IMR-90 (cell line): ENCODE measurements at regions not wholly inside any gene's neighbourhood (a gene's known extent, or its start where the extent isn't known, plus 50 kb on each side); places are given as distances from the start of the nearest gene placed in this dataset.

Experiments
- ATAC-seq: fragments of 200-7000 bp; cut with Tn5 transposase; 2 replicates; pipeline ENCODE4 v1.9.1; 2020; ENCODE audit warnings: low read depth, mild to moderate bottlenecking, moderate library complexity
- BruUV-seq: library from RNA; stranded (reverse); fragments of 400-500 nt; replicated peaks from 2 replicates; lab custom pipeline; 2021; lab: Mats Ljungman, UMichigan
- CTCF ChIA-PET: fragments of 300-600 bp; formaldehyde crosslinking; extraction: SDS; loops from one replicate; lab custom pipeline; 2021; ENCODE audit warnings: antibody characterized with exemption; lab: Yijun Ruan, JAX
- POLR2A ChIA-PET: fragments of 300-600 bp; sonication (Branson Sonifier 250); formaldehyde crosslinking; loops from one replicate; lab custom pipeline; 2022; ENCODE audit warnings: antibody characterized with exemption; ENCODE audit not compliant: unreplicated experiment; lab: Charles Lee
- DNase-seq: peaks from one replicate; pipeline ENCODE4 v3.0.0; 2013
- H2AFZ ChIP-seq: replicated peaks from 2 replicates; pipeline ENCODE3; 2013; ENCODE audit warnings: low read length, mild to moderate bottlenecking; ENCODE audit not compliant: poor library complexity
- H2AK5ac ChIP-seq: 2 replicates; pipeline ENCODE4 v1.6.1; 2013; ENCODE audit warnings: low read depth, low read length, inconsistent platforms
- H2AK9ac ChIP-seq: replicated peaks from 2 replicates; pipeline ENCODE3; 2013; ENCODE audit warnings: mild to moderate bottlenecking, low read depth, low read length, moderate library complexity; ENCODE audit not compliant: poor library complexity
- H2BK120ac ChIP-seq: 2 replicates; pipeline ENCODE4 v1.6.1; 2013; ENCODE audit warnings: low read depth, low read length, inconsistent platforms
- H2BK15ac ChIP-seq: 3 replicates; pipeline ENCODE4 v1.6.1; 2013; ENCODE audit warnings: low read depth, low read length, inconsistent platforms
- H2BK20ac ChIP-seq: 2 replicates; pipeline ENCODE4 v1.6.1; 2013; ENCODE audit warnings: low read depth, mild to moderate bottlenecking, inconsistent platforms, low read length, moderate library complexity
- H2BK5ac ChIP-seq: 2 replicates; pipeline ENCODE4 v1.6.1; 2013; ENCODE audit warnings: mild to moderate bottlenecking, low read depth, low read length, inconsistent platforms; ENCODE audit not compliant: poor library complexity, severe bottlenecking
- H3K14ac ChIP-seq: replicated peaks from 2 replicates; pipeline ENCODE4 v1.6.1; 2013; ENCODE audit warnings: low read depth, low read length, inconsistent platforms
- H3K18ac ChIP-seq: 2 replicates; pipeline ENCODE4 v1.6.1; 2013; ENCODE audit warnings: low read depth, low read length, control low read depth
- H3K23ac ChIP-seq: 2 replicates; pipeline ENCODE4 v1.6.1; 2013; ENCODE audit warnings: low read depth, low read length, inconsistent platforms
- H3K27ac ChIP-seq: 2 replicates; pipeline ENCODE4 v1.5.1; 2013; ENCODE audit warnings: mild to moderate bottlenecking, control low read depth, low read length; ENCODE audit not compliant: insufficient read depth
- H3K27me3 ChIP-seq: 2 replicates; pipeline ENCODE4 v1.6.1; 2013; ENCODE audit warnings: low read length; ENCODE audit not compliant: control insufficient read depth, insufficient read depth
- H3K36me3 ChIP-seq: 2 replicates; pipeline ENCODE4 v1.6.1; 2013; ENCODE audit warnings: low read length, mixed read lengths; ENCODE audit not compliant: control insufficient read depth, insufficient read depth
- H3K4ac ChIP-seq: 2 replicates; pipeline ENCODE4 v1.6.1; 2013; ENCODE audit warnings: low read depth, low read length, inconsistent platforms
- H3K4me1 ChIP-seq: 2 replicates; pipeline ENCODE4 v1.6.1; 2013; ENCODE audit warnings: low read length, mixed read lengths; ENCODE audit not compliant: control insufficient read depth, insufficient read depth
- H3K4me2 ChIP-seq: 2 replicates; pipeline ENCODE4 v1.6.1; 2013; ENCODE audit warnings: low read depth, mild to moderate bottlenecking, control low read depth, low read length, moderate library complexity
- H3K4me3 ChIP-seq: 2 replicates; pipeline ENCODE4 v1.5.1; 2013; ENCODE audit warnings: low read depth, mild to moderate bottlenecking, control low read depth, low read length, moderate library complexity; ENCODE audit not compliant: insufficient read depth
- H3K56ac ChIP-seq: 2 replicates; pipeline ENCODE4 v1.6.1; 2013; ENCODE audit warnings: low read length, inconsistent platforms; ENCODE audit not compliant: insufficient read depth; ENCODE audit errors: extremely low read depth
- H3K79me1 ChIP-seq, 2 experiments: 2 replicates each; pipeline ENCODE4 v1.6.1; 2013; ENCODE audit warnings: low read length in 2 of 2, inconsistent platforms in 1 of 2, low read depth in 1 of 2
- H3K9ac ChIP-seq: 2 replicates; pipeline ENCODE4 v1.6.1; 2013; ENCODE audit warnings: low read depth, low read length, control low read depth
- H3K9me1 ChIP-seq: 2 replicates; pipeline ENCODE4 v1.6.1; 2013; ENCODE audit warnings: low read length, inconsistent platforms; ENCODE audit not compliant: insufficient read depth
- H3K9me3 ChIP-seq: 2 replicates; pipeline ENCODE4 v1.6.1; 2013; ENCODE audit warnings: low read length; ENCODE audit not compliant: control insufficient read depth, insufficient read depth
- H4K20me1 ChIP-seq: 2 replicates; pipeline ENCODE4 v1.6.1; 2013; ENCODE audit warnings: low read length, inconsistent platforms; ENCODE audit not compliant: insufficient read depth
- H4K5ac ChIP-seq: 2 replicates; pipeline ENCODE4 v1.6.1; 2013; ENCODE audit warnings: mild to moderate bottlenecking, low read depth, low read length, control low read depth
- H4K8ac ChIP-seq, 2 experiments: 2 replicates each; pipeline ENCODE4 v1.6.1; 2013; ENCODE audit warnings: low read depth in 2 of 2, low read length in 2 of 2, control low read depth in 1 of 2, inconsistent platforms in 1 of 2
- H4K91ac ChIP-seq: 2 replicates; pipeline ENCODE4 v1.6.1; 2013; ENCODE audit warnings: low read depth, low read length, inconsistent platforms; ENCODE audit not compliant: insufficient read depth
- CHD1 ChIP-seq: IDR thresholded peaks from 2 replicates; pipeline ENCODE4 v1.6.1; 2012; ENCODE audit warnings: low read depth, low read length, improper control_type of control experiment
- ELK1 ChIP-seq: fragments of 150-350 bp; IDR thresholded peaks from 2 replicates; pipeline ENCODE4 v1.6.1; 2016; ENCODE audit warnings: low read depth, mild to moderate bottlenecking, low read length, moderate library complexity, borderline replicate concordance
- MXI1 ChIP-seq: IDR thresholded peaks from 2 replicates; pipeline ENCODE4 v1.6.1; 2012; ENCODE audit warnings: low read depth, mild to moderate bottlenecking, low read length, moderate library complexity, borderline replicate concordance
- RAD21 ChIP-seq: IDR thresholded peaks from 2 replicates; pipeline ENCODE4 v1.6.1; 2012; ENCODE audit warnings: low read length, improper control_type of control experiment
- RFX5 ChIP-seq: IDR thresholded peaks from 2 replicates; pipeline ENCODE4 v1.8.0; 2012; ENCODE audit warnings: low read depth, mild to moderate bottlenecking, low read length, moderate library complexity
- dilution Hi-C: fragments of 300-500 bp; cut with HindIII; formaldehyde crosslinking; loops from one replicate; pipeline ENCODE4 v1.14.3; 2018; ENCODE audit warnings: low sequenced_read_pairs; ENCODE audit not compliant: unreplicated experiment
- in situ Hi-C: fragments of 300-500 bp; cut with MboI; formaldehyde crosslinking; loops from 3 replicates; pipeline ENCODE4 v1.14.3; 2019; ENCODE audit warnings: low sequenced_read_pairs, inconsistent platforms, mixed read lengths
- intact Hi-C: fragments of 100-400 bp; cut with micrococcal nuclease; formaldehyde crosslinking; loops from 2 replicates; pipeline ENCODE4 v1.10.0; 2022

- Histone ChIP-seq H3K4me1 (no peaks in the 10 kb centered on the region), H3K4ac (no peak overlapping the region), H4K91ac (no peak overlapping the region), H3K14ac (no peak overlapping the region), H3K9me3 (no peaks in the 10 kb centered on the region), H3K36me3 (no peaks in the 10 kb centered on the region), H2BK5ac (no peak overlapping the region), H2AK5ac (no peak overlapping the region), H3K56ac (no peak overlapping the region), H2AFZ (no peak overlapping the region), H3K18ac (no peak overlapping the region), H3K9me1 (no peaks in the 10 kb centered on the region), H2AK9ac (no peak overlapping the region), H3K79me1 (no peaks in the 10 kb centered on the region), H3K23ac (no peak overlapping the region), H2BK15ac (no peak overlapping the region), H3K27me3 (no peaks in the 10 kb centered on the region), H3K27ac (no peak overlapping the region), H2BK120ac (no peak overlapping the region), H3K4me2 (no peak overlapping the region), H3K9ac (no peak overlapping the region), H2BK20ac (no peak overlapping the region), H4K5ac (no peak overlapping the region), H3K4me3 (no peak overlapping the region), H4K20me1 (no peaks in the 10 kb centered on the region), H4K8ac (no peak overlapping the region)
- no peak for DNase-seq
- no peak for TF ChIP-seq ELK1
- TF ChIP-seq CHD1 = no peak
- TF ChIP-seq MXI1 = no peak
- no peak for TF ChIP-seq RAD21
- no peak for TF ChIP-seq RFX5
- BruUV-seq = no TSS peak
- dilution Hi-C loops = no loop called here
- ATAC-seq = no peak
- CTCF ChIA-PET = interaction anchor here (1.0 kb wide), 1 partner anchor 14 kb away, joined by 3 read pairs; no protein-coding TSS in a partner anchor
- POLR2A ChIA-PET = no interaction called here
- in situ Hi-C loops = no loop called here
- intact Hi-C loops = no loop called here
These were observed 201.2 kb downstream of the PIK3C3 start for GRCh38 chr18:42156281-42156680.
